GM19397 (cell line): ENCODE measurements at regions not wholly inside any gene's neighbourhood (a gene's known extent, or its start where the extent isn't known, plus 50 kb on each side); places are given as distances from the start of the nearest gene placed in this dataset.
"Not testable (repeated sequence)": the region's sequence is repeated elsewhere in the genome, so short reads cannot be mapped to it uniquely, and the experiment has no call there.

Experiments used
- ATAC-seq: cut with Tn5 transposase; IDR thresholded peaks from one replicate; pipeline ENCODE4 v1.9.1; 2021; ENCODE audit warnings: mild to moderate bottlenecking, moderate library complexity; ENCODE audit not compliant: unreplicated experiment

GRCh38 chr21:7828260-7828659, 2693.1 kb upstream of the TPTE start:
- not testable (repeated sequence) for ATAC-seq

GRCh38 chr21:7829411-7829810, 2692.0 kb upstream of the TPTE start:
- not testable (repeated sequence) for ATAC-seq

DNA sequence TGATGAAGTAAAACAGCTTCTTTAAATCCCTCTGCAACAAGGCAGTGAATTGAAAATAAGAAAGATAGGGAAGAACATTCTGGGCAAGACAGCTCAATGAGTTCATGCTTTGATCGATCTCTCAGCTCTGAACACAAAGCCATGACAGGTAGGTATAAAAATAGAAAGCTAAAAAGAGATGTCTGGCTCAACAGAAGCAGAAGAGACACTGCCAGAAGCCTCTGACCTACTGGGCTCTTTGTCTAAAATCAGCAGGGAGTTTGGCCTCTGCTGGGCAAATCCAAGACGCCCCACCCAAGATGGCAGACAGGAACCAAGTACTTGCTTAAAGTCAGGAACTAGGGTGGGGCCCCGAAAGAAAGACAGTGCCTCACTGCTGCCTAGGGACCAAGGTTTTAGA, 2684.1 kb upstream of the TPTE start:
- ATAC-seq, result not testable (repeated sequence)

DNA sequence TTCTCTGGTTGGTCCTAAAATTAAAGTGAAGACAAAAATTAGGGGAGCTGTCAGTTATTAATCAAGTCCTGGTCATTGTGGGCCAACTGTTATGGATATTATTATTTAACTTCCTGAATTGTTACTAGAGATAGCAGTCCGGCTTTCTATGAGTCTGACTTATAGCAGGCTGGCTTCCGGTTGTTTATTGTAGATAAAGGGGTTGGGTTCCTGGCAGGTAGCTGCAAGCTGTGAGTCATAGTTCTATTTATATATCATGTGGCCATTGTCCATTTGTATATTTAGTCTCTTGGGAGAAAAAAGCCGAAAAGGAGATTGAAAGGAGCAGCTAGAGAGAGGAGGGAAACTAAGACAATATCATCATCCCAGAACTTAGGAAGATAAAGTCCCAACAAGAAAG, 2668.0 kb upstream of the TPTE start:
- ATAC-seq, result not testable (repeated sequence)

GRCh38 chr21:7853836-7854235, 2667.5 kb upstream of the TPTE start:
- ATAC-seq, result not testable (repeated sequence)
